SK-N-SH (cell line): ENCODE measurements at regions not wholly inside any gene's neighbourhood (a gene's known extent, or its start where the extent isn't known, plus 50 kb on each side); places are given as distances from the start of the nearest gene placed in this dataset.

Experiments
- CHD2 ChIP-seq: fragments of 150-350 bp; IDR thresholded peaks from 2 replicates; pipeline ENCODE4 v1.6.1; 2018; ENCODE audit warnings: low read length; ENCODE audit not compliant: partially characterized antibody
- EP300 ChIP-seq, 2 experiments: IDR thresholded peaks; 2 replicates each; pipeline versions ENCODE4 v1.4.0 to v1.6.1; 2012; ENCODE audit warnings: borderline replicate concordance in 1 of 2, low read depth in 1 of 2, low read length in 1 of 2
- FOXJ3 ChIP-seq: sonication (generic); formaldehyde crosslinking; IDR thresholded peaks from 2 replicates; pipeline ENCODE4 v1.5.1; 2020; ENCODE audit warnings: mild to moderate bottlenecking, missing genetic modification reagents
- JUND ChIP-seq: IDR thresholded peaks from 2 replicates; pipeline ENCODE4 v1.4.0; 2012
- MAX ChIP-seq: IDR thresholded peaks from 2 replicates; pipeline ENCODE4 v1.4.0; 2012; ENCODE audit warnings: low read depth
- MXI1 ChIP-seq: IDR thresholded peaks from 2 replicates; pipeline ENCODE4 v1.6.1; 2012; ENCODE audit warnings: mild to moderate bottlenecking, low read depth, low read length, improper control_type of control experiment
- POLR2AphosphoS5 ChIP-seq: IDR thresholded peaks from 2 replicates; pipeline ENCODE4 v1.6.1; 2012; ENCODE audit warnings: low read depth, low read length
- RAD21 ChIP-seq: IDR thresholded peaks from 2 replicates; pipeline ENCODE4 v1.6.1; 2012; ENCODE audit warnings: mild to moderate bottlenecking, low read length
- RFX5 ChIP-seq: IDR thresholded peaks from 2 replicates; pipeline ENCODE4 v1.6.1; 2012; ENCODE audit warnings: mild to moderate bottlenecking, improper control_type of control experiment, low read length
- SIN3A ChIP-seq: IDR thresholded peaks from 2 replicates; pipeline ENCODE4 v1.6.1; 2012; ENCODE audit warnings: low read depth, mild to moderate bottlenecking, low read length, moderate library complexity, borderline replicate concordance
- YY1 ChIP-seq: IDR thresholded peaks from 2 replicates; pipeline ENCODE4 v1.4.0; 2012; ENCODE audit warnings: low read depth, mild to moderate bottlenecking
- TF ChIP-seq, protein P1 (sequence below): fragments of 200-600 bp; sonication (generic); IDR thresholded peaks from 2 replicates; pipeline ENCODE4 v1.6.1; 2017; ENCODE audit warnings: antibody characterized with exemption, mild to moderate bottlenecking, moderate library complexity
- TF ChIP-seq, protein P2 (sequence below): IDR thresholded peaks from 2 replicates; pipeline ENCODE4 v1.4.0; 2012; ENCODE audit warnings: low read depth, borderline replicate concordance

GRCh38 chr1:200231787-200232231, 178.0 kb downstream of the ZNF281 start:
- TF ChIP-seq SIN3A = no peak
- TF ChIP-seq, protein P1, sequence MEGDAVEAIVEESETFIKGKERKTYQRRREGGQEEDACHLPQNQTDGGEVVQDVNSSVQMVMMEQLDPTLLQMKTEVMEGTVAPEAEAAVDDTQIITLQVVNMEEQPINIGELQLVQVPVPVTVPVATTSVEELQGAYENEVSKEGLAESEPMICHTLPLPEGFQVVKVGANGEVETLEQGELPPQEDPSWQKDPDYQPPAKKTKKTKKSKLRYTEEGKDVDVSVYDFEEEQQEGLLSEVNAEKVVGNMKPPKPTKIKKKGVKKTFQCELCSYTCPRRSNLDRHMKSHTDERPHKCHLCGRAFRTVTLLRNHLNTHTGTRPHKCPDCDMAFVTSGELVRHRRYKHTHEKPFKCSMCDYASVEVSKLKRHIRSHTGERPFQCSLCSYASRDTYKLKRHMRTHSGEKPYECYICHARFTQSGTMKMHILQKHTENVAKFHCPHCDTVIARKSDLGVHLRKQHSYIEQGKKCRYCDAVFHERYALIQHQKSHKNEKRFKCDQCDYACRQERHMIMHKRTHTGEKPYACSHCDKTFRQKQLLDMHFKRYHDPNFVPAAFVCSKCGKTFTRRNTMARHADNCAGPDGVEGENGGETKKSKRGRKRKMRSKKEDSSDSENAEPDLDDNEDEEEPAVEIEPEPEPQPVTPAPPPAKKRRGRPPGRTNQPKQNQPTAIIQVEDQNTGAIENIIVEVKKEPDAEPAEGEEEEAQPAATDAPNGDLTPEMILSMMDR = no peak
- no peak for TF ChIP-seq POLR2AphosphoS5
- no peak for TF ChIP-seq EP300 (IDR thresholded peaks at IDR 0.05; ENCODE audit: borderline replicate concordance in 1 of 2, low read depth in 1 of 2, low read length in 1 of 2)
- no peak for TF ChIP-seq RFX5
- no peak for TF ChIP-seq YY1
- no peak for TF ChIP-seq CHD2
- no peak for TF ChIP-seq RAD21
- TF ChIP-seq, protein P2, sequence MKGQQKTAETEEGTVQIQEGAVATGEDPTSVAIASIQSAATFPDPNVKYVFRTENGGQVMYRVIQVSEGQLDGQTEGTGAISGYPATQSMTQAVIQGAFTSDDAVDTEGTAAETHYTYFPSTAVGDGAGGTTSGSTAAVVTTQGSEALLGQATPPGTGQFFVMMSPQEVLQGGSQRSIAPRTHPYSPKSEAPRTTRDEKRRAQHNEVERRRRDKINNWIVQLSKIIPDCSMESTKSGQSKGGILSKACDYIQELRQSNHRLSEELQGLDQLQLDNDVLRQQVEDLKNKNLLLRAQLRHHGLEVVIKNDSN = no peak
- TF ChIP-seq JUND = no peak
- TF ChIP-seq MAX = no peak
- no peak for TF ChIP-seq MXI1
- TF ChIP-seq FOXJ3 (CRISPR knock-in tag) = no peak
